ENCODE measurements at regions not wholly inside any gene's neighbourhood (a gene's known extent, or its start where the extent isn't known, plus 50 kb on each side); places are given as distances from the start of the nearest gene placed in this dataset.
"Not testable (repeated sequence)": the region's sequence is repeated elsewhere in the genome, so short reads cannot be mapped to it uniquely, and the experiment has no call there.

- no peak for DNase-seq
Measured at GRCh38 chr5:26535215-26535614, 503.2 kb downstream of the CDH9 start.

- no peak for DNase-seq
Measured at GRCh38 chr5:26530305-26530704, 508.1 kb downstream of the CDH9 start.

- no peak for DNase-seq
Measured at GRCh38 chr5:26519245-26519644, 519.1 kb downstream of the CDH9 start.

- DNase-seq = no peak
Measured at GRCh38 chr5:26518065-26518464, 520.3 kb downstream of the CDH9 start.

GRCh38 chr5:26498972-26499371 lies 539.4 kb downstream of the CDH9 start:
- DNase-seq = no peak

- DNase-seq = no peak
Measured at GRCh38 chr5:26495437-26495836, 542.9 kb downstream of the CDH9 start.

GRCh38 chr5:26492906-26493459 lies 545.4 kb downstream of the CDH9 start:
- DNase-seq = no peak

GRCh38 chr5:26487553-26487952 lies 550.8 kb downstream of the CDH9 start:
- DNase-seq = no peak

- no peak for DNase-seq
Measured at GRCh38 chr5:26486631-26487030, 551.8 kb downstream of the CDH9 start.

GRCh38 chr5:26485146-26485860 lies 553.1 kb downstream of the CDH9 start:
- not testable (repeated sequence) for DNase-seq

- DNase-seq = no peak
Measured at GRCh38 chr5:26482810-26483375, 555.5 kb downstream of the CDH9 start.

GRCh38 chr5:26482076-26482809 lies 556.1 kb downstream of the CDH9 start:
- no peak for DNase-seq

- no peak for DNase-seq
Measured at GRCh38 chr5:26470439-26470838, 567.9 kb downstream of the CDH9 start.

- DNase-seq = no peak
Measured at GRCh38 chr5:26439121-26439520, 599.3 kb downstream of the CDH9 start.

- no peak for DNase-seq
Measured at GRCh38 chr5:26434688-26435087, 603.7 kb downstream of the CDH9 start.

GRCh38 chr5:26432386-26432785 lies 606.0 kb downstream of the CDH9 start:
- no peak for DNase-seq

GRCh38 chr5:26430323-26430722 lies 608.1 kb downstream of the CDH9 start:
- DNase-seq = no peak

- no peak for DNase-seq
Measured at GRCh38 chr5:26427281-26427680, 611.1 kb downstream of the CDH9 start.

- no peak for DNase-seq
Measured at GRCh38 chr5:26419987-26420386, 618.4 kb downstream of the CDH9 start.

GRCh38 chr5:26416911-26417310 lies 621.5 kb downstream of the CDH9 start:
- DNase-seq = no peak

GRCh38 chr5:26415987-26416779 lies 622.2 kb downstream of the CDH9 start:
- no peak for DNase-seq

- no peak for DNase-seq
Measured at GRCh38 chr5:26390608-26391007, 647.8 kb downstream of the CDH9 start.

GRCh38 chr5:26388976-26389375 lies 649.4 kb downstream of the CDH9 start:
- DNase-seq = no peak
